ENCODE measurements at regions not wholly inside any gene's neighbourhood (a gene's known extent, or its start where the extent isn't known, plus 50 kb on each side); places are given as distances from the start of the nearest gene placed in this dataset.

DNA sequence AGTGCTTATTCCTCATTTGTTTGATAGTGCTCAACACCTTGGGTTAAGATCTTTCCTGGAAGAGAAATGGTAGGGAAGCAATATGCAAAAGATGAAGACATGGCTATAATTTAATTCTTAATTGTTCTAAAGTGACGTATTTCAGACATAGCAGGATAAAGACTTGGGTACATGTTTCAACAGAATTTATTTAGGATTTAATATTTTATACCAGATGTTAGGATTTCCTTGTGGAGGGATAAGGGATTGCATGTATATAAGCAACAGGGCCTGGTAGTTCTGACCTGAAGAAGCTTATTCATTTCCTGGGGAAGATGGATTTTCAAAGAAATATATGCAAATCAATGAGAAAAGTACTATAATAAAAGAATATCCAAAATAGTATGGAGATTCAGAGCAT is 163.8 kb downstream of the FAT3 start:
- no peak for TF ChIP-seq CTCF (IDR thresholded peaks at IDR 0.05; ENCODE audit: extremely low read depth, missing control alignments)
- DNase-seq (ENCODE audit: low spot score): no peak

DNA sequence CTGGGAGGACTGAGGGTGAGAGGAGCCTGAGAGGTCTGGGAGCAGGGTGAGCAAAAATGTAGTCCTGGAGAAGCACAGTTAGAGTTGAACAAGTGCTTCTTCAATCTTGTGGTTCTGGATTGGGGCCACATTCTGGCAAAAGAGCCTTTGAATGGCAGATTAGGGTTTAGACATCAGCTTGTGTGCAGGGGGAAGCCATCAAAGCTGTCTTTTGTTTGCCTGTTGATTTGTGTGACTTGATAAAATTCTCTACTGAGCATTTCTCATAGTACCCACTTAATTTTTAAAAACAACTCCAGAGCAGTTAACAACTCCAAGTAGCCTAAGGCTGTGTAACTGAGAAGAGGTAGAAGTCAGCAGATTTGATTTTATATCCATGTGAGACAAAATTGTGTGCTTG is 166.2 kb downstream of the FAT3 start:
- TF ChIP-seq CTCF (IDR thresholded peaks at IDR 0.05; ENCODE audit: extremely low read depth, missing control alignments): no peak
- no peak for DNase-seq (ENCODE audit: low spot score)

- no peak for DNase-seq (ENCODE audit: low spot score)
- TF ChIP-seq CTCF (IDR thresholded peaks at IDR 0.05; ENCODE audit: extremely low read depth, missing control alignments): no peak
Measured at GRCh38 chr11:92391364-92391763, 166.7 kb downstream of the FAT3 start.

GRCh38 chr11:92391808-92392207 is 167.2 kb downstream of the FAT3 start:
- TF ChIP-seq CTCF (IDR thresholded peaks at IDR 0.05; ENCODE audit: extremely low read depth, missing control alignments): no peak
- no peak for DNase-seq (ENCODE audit: low spot score)

- DNase-seq (ENCODE audit: low spot score): no peak
- TF ChIP-seq CTCF (IDR thresholded peaks at IDR 0.05; ENCODE audit: extremely low read depth, missing control alignments): no peak
Measured at GRCh38 chr11:92393218-92393617, 168.6 kb downstream of the FAT3 start.

GRCh38 chr11:92396133-92396532 is 171.5 kb downstream of the FAT3 start:
- DNase-seq (ENCODE audit: low spot score): no peak
- TF ChIP-seq CTCF (IDR thresholded peaks at IDR 0.05; ENCODE audit: extremely low read depth, missing control alignments): no peak

GRCh38 chr11:92397221-92397755 is 172.7 kb downstream of the FAT3 start:
- no peak for DNase-seq (ENCODE audit: low spot score)
- no peak for TF ChIP-seq CTCF (IDR thresholded peaks at IDR 0.05; ENCODE audit: extremely low read depth, missing control alignments)
